ENCODE measurements at regions not wholly inside any gene's neighbourhood (a gene's known extent, or its start where the extent isn't known, plus 50 kb on each side); places are given as distances from the start of the nearest gene placed in this dataset.
A peak's percentile ranks its signal among the peaks of the same experiment; 100 is the strongest.

GRCh38 chrX:17206584-17206983, 168.4 kb upstream of the NHS start:
- Histone ChIP-seq H3K36me3 (no peaks in the 10 kb centered on the region), H3K4me3 (no peak overlapping the region), H3K9ac (ENCODE audit: low read depth in 2 of 2, low read length in 2 of 2) (no peak overlapping the region), H3K27me3 (no peaks in the 10 kb centered on the region), H3K9me3 (no peaks in the 10 kb centered on the region), H3K27ac (no peak overlapping the region), H3K4me1 (no peaks in the 10 kb centered on the region)
- TF ChIP-seq, protein P1, sequence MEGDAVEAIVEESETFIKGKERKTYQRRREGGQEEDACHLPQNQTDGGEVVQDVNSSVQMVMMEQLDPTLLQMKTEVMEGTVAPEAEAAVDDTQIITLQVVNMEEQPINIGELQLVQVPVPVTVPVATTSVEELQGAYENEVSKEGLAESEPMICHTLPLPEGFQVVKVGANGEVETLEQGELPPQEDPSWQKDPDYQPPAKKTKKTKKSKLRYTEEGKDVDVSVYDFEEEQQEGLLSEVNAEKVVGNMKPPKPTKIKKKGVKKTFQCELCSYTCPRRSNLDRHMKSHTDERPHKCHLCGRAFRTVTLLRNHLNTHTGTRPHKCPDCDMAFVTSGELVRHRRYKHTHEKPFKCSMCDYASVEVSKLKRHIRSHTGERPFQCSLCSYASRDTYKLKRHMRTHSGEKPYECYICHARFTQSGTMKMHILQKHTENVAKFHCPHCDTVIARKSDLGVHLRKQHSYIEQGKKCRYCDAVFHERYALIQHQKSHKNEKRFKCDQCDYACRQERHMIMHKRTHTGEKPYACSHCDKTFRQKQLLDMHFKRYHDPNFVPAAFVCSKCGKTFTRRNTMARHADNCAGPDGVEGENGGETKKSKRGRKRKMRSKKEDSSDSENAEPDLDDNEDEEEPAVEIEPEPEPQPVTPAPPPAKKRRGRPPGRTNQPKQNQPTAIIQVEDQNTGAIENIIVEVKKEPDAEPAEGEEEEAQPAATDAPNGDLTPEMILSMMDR (IDR thresholded peaks at IDR 0.05): no peak
- intact Hi-C loops (cut with DNase I): no loop called here
- no peak for DNase-seq

- no peak overlapping the region for H3K27ac ChIP-seq
- TF ChIP-seq, protein P1 (IDR thresholded peaks at IDR 0.05): no peak
- H3K9ac ChIP-seq (ENCODE audit: low read depth in 2 of 2, low read length in 2 of 2): no peak overlapping the region
- intact Hi-C loops (cut with DNase I): no loop called here
- H3K36me3 ChIP-seq: no peaks in the 10 kb centered on the region
- no peak for DNase-seq
- no peaks in the 10 kb centered on the region for H3K9me3 ChIP-seq
- H3K4me1 ChIP-seq: no peaks in the 10 kb centered on the region
- no peak overlapping the region for H3K4me3 ChIP-seq
- no peaks in the 10 kb centered on the region for H3K27me3 ChIP-seq
Measured at GRCh38 chrX:17214962-17215361, 160.0 kb upstream of the NHS start.

GRCh38 chrX:17226736-17227135, 148.3 kb upstream of the NHS start:
- DNase-seq: no peak
- Histone ChIP-seq H3K4me1 (no peaks in the 10 kb centered on the region), H3K36me3 (no peaks in the 10 kb centered on the region), H3K4me3 (no peak overlapping the region), H3K27ac (no peak overlapping the region), H3K9me3 (no peaks in the 10 kb centered on the region), H3K9ac (ENCODE audit: low read depth in 2 of 2, low read length in 2 of 2) (no peak overlapping the region), H3K27me3 (no peaks in the 10 kb centered on the region)
- TF ChIP-seq, protein P1 (IDR thresholded peaks at IDR 0.05): no peak
- intact Hi-C loops (cut with DNase I): no loop called here

DNA sequence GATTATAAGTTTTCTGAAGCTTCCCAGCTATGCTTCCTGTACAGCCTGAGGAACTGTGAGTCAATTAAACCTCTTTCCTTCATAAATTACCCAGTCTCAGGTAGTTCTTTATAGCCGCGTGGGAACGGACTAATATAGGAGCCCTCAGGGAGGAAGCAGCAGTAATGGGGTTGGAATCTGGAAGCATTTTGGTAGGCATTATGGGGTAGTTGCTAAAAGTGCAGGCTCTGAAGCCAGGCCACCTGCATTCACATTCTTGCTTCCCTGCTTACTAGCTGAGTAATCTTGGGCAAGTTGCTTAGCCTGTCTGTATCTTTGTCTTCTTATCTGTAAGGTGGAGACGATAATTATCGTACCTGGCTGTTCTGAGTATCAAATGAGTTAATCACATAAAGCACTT, 137.9 kb upstream of the NHS start:
- no peaks in the 10 kb centered on the region for H3K9me3 ChIP-seq
- TF ChIP-seq, protein P1 (IDR thresholded peaks at IDR 0.05): no peak
- H3K9ac ChIP-seq (ENCODE audit: low read depth in 2 of 2, low read length in 2 of 2): no peak overlapping the region
- intact Hi-C loops (cut with DNase I): no loop called here
- no peak overlapping the region for H3K27ac ChIP-seq
- no peaks in the 10 kb centered on the region for H3K36me3 ChIP-seq
- no peaks in the 10 kb centered on the region for H3K4me1 ChIP-seq
- no peak for DNase-seq
- H3K27me3 ChIP-seq: no peaks in the 10 kb centered on the region
- no peak overlapping the region for H3K4me3 ChIP-seq

DNA sequence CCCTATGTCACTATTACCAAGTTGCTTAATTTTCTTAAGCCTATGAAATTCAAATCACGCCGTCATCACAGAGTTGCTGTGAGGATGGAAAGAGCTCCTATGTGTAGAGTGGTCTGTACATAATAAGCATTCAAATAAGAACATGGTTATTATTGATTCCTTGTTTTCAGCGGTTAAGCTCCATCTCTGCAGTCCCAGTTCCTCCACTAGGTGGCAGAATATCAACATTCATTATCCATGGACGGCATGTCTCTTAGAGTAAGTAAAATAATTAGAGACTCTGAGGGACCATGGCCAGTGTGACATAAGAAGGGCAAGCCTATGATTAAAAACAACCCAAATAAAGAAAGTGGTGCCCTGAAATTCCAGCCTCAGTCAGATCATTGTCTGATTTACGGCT, 132.5 kb upstream of the NHS start:
- TF ChIP-seq, protein P1 (IDR thresholded peaks at IDR 0.05): peak; percentile 68
- no peak overlapping the region for H3K27ac ChIP-seq
- H3K9ac ChIP-seq (ENCODE audit: low read depth in 2 of 2, low read length in 2 of 2): no peak overlapping the region
- intact Hi-C loops (cut with DNase I): loop anchor here (5.0 kb wide), 2 partner anchors 350 to 450 kb away; no protein-coding TSS in a partner anchor
- H3K4me3 ChIP-seq: no peak overlapping the region
- no peaks in the 10 kb centered on the region for H3K9me3 ChIP-seq
- no peaks in the 10 kb centered on the region for H3K27me3 ChIP-seq
- H3K36me3 ChIP-seq: no peaks in the 10 kb centered on the region
- H3K4me1 ChIP-seq: no peaks in the 10 kb centered on the region
- peak; percentile 53 for DNase-seq

- Histone ChIP-seq H3K4me3 (no peak overlapping the region), H3K36me3 (no peaks in the 10 kb centered on the region), H3K4me1 (no peaks in the 10 kb centered on the region), H3K27me3 (no peaks in the 10 kb centered on the region), H3K27ac (no peak overlapping the region), H3K9ac (ENCODE audit: low read depth in 2 of 2, low read length in 2 of 2) (no peak overlapping the region), H3K9me3 (no peaks in the 10 kb centered on the region)
- TF ChIP-seq, protein P1 (IDR thresholded peaks at IDR 0.05): no peak
- DNase-seq: no peak
- intact Hi-C loops (cut with DNase I): no loop called here
Measured at GRCh38 chrX:17247144-17247543, 127.9 kb upstream of the NHS start.
